NCI-H345 treated with DMSO at 0.1 percent for 48 hours (cell line): ENCODE measurements at regions not wholly inside any gene's neighbourhood (a gene's known extent, or its start where the extent isn't known, plus 50 kb on each side); places are given as distances from the start of the nearest gene placed in this dataset.
A peak's percentile ranks its signal among the peaks of the same experiment; 100 is the strongest.

Source experiments
- DNase-seq: peaks from one replicate; lab custom pipeline; 2025; ENCODE audit not compliant: unreplicated experiment; lab: John Stamatoyannopoulos, UW

- DNase-seq = no peak
Measured at GRCh38 chr5:124839371-124839998, 93.0 kb upstream of the ZNF608 start.

GRCh38 chr5:124841829-124842712, 95.6 kb upstream of the ZNF608 start:
- DNase-seq = no peak

GRCh38 chr5:124842725-124843595, 96.5 kb upstream of the ZNF608 start:
- DNase-seq = no peak

- no peak for DNase-seq
Measured at GRCh38 chr5:124843596-124843899, 97.1 kb upstream of the ZNF608 start.

GRCh38 chr5:124844371-124844920, 98.0 kb upstream of the ZNF608 start:
- DNase-seq = no peak

DNA sequence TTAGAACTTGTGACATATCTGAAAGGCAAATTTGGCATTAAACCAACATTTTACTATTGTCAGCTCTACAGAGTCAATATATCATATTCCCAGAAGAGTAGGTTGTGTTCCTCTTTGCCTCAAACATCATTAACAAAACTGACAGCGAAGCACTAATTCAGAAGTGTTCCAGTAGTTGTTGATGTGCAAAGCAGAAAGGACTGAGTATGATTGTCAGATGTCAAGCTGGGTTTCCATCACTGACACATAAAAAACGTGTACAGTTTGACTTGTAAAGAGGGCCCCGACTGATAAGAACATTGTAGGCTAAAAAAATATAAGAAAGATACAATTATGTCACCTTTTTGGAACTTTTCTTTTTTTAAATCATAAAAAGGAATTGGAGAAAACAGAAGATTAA, 101.5 kb upstream of the ZNF608 start:
- peak; percentile 63 for DNase-seq

GRCh38 chr5:124849774-124850173, 103.3 kb upstream of the ZNF608 start:
- peak; percentile 72 for DNase-seq

GRCh38 chr5:124856726-124857125, 110.3 kb upstream of the ZNF608 start:
- DNase-seq = no peak

DNA sequence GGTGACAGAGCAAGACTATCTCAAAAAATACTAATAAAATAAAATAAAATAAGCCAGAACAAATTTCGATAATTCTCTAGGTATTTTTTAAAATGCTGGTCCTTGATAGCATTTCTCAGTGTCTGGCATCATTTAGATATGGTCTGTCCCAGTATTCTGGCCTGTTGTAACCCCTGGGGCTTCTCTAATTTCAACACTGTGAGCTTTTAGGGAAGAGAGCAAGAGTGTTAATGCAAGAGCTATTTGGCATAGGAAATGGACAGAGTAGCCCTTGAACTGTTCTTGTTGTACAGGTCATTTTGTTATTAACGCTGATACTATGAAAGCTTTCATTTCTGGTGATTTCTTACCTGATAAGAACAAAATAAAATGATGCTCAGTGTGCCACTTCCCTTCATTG, 112.2 kb upstream of the ZNF608 start:
- no peak for DNase-seq

- no peak for DNase-seq
Measured at GRCh38 chr5:124859027-124859426, 112.6 kb upstream of the ZNF608 start.

GRCh38 chr5:124859556-124860290, 113.3 kb upstream of the ZNF608 start:
- no peak for DNase-seq

GRCh38 chr5:124860291-124860655, 113.8 kb upstream of the ZNF608 start:
- no peak for DNase-seq

DNA sequence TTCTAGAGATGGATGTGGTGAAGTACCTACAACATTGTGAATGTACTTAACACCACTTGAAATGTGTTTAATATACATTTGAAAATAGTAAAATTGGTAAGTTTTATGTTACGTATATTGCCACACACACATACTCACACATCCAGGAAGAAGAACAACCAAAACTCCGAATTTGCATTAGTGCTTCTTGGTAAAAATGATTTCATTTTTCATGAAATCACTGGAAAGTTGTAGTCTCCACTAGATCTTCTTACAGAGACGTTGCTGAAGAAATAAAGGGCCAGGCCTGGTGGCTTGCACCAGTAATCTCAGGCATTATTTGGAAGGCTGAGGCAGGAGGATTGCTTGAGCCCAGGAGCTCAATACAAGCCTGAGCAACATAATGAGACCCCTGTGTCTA, 118.6 kb upstream of the ZNF608 start:
- no peak for DNase-seq

GRCh38 chr5:124865603-124866354, 119.3 kb upstream of the ZNF608 start:
- no peak for DNase-seq

- DNase-seq = no peak
Measured at GRCh38 chr5:124866355-124867136, 120.1 kb upstream of the ZNF608 start.

GRCh38 chr5:124867137-124867704, 120.8 kb upstream of the ZNF608 start:
- no peak for DNase-seq

DNA sequence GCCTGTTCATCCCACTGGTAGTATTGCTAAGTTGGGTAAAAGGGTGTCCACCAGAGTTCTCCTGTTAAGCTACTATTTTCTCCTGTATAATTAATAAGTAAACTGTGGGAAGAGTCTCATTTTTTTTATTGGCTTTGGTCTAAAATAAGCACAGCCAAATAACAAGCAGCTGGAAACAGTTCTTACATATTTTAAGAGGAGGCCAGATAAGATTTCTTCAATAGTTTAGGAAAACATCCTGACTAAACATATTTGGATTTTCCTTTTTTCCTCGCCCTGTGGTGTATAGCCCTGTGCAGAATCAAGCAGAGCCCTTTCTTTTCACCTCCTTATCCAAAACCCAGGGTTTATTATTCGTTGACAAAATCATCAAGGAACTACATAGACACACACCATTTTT, 122.2 kb upstream of the ZNF608 start:
- no peak for DNase-seq

DNA sequence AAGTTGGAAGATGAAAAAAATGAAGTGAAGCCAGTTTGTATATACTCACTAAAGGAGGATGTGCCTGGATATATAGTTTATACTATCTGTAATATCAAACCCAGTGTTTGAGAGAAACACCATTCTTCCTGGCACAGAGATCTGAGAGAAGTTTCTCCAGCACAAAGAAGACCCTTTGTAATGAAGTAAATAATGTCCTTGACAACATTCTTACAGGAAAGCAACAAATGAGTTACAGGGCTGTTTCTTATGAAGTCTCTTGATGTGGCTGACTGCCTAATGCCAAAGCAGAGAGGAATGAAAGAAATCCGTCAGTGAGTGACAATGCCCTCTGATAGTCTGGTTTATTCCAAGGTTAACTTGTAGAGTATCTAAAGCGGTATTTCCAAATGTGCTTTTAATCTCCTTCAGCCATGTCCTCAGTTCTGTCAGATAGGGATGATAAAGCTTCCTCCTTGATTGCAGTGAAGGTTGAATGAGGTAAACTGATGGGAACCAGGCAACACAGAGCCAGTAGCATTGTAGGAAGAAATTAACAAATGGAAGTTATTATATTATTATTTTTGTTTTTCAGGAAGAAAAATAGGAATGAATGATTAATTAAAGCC, 123.1 kb upstream of the ZNF608 start:
- DNase-seq = no peak

GRCh38 chr5:124870070-124870469, 123.6 kb upstream of the ZNF608 start:
- no peak for DNase-seq
